ENCODE measurements at regions not wholly inside any gene's neighbourhood (a gene's known extent, or its start where the extent isn't known, plus 50 kb on each side); places are given as distances from the start of the nearest gene placed in this dataset.

DNA sequence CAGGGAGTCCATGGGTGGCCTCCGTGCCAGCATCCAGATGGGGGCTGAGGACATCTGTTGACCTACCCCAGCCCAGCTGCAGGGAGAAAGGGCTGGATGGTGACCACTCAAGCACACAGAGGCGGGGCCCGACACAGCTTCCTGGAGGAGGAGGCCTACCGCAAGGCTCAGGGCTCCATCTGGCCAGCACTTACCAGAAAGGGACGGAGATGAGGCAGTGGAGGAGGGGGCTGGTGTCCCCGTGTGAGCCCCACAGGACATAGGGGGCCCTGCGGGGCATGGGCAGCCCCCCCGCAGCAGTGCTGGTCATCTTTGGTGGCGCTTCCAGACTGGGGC, 147.5 kb upstream of the CIBAR2 start:
- TF ChIP-seq, protein P1, sequence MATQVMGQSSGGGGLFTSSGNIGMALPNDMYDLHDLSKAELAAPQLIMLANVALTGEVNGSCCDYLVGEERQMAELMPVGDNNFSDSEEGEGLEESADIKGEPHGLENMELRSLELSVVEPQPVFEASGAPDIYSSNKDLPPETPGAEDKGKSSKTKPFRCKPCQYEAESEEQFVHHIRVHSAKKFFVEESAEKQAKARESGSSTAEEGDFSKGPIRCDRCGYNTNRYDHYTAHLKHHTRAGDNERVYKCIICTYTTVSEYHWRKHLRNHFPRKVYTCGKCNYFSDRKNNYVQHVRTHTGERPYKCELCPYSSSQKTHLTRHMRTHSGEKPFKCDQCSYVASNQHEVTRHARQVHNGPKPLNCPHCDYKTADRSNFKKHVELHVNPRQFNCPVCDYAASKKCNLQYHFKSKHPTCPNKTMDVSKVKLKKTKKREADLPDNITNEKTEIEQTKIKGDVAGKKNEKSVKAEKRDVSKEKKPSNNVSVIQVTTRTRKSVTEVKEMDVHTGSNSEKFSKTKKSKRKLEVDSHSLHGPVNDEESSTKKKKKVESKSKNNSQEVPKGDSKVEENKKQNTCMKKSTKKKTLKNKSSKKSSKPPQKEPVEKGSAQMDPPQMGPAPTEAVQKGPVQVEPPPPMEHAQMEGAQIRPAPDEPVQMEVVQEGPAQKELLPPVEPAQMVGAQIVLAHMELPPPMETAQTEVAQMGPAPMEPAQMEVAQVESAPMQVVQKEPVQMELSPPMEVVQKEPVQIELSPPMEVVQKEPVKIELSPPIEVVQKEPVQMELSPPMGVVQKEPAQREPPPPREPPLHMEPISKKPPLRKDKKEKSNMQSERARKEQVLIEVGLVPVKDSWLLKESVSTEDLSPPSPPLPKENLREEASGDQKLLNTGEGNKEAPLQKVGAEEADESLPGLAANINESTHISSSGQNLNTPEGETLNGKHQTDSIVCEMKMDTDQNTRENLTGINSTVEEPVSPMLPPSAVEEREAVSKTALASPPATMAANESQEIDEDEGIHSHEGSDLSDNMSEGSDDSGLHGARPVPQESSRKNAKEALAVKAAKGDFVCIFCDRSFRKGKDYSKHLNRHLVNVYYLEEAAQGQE (IDR thresholded peaks at IDR 0.05; ENCODE audit: borderline replicate concordance) = no peak
- no peak for TF ChIP-seq CTCF (IDR thresholded peaks at IDR 0.05; ENCODE audit: poor library complexity, severe bottlenecking)
- no peak for TF ChIP-seq TAF1 (IDR thresholded peaks at IDR 0.05; ENCODE audit: low read depth)
- no peak for TF ChIP-seq POLR2AphosphoS5 (IDR thresholded peaks at IDR 0.05)
- TF ChIP-seq EP300 (conservative IDR thresholded peaks at IDR 0.05; ENCODE audit: poor library complexity, severe bottlenecking) = no peak
- TF ChIP-seq EZH2 (IDR thresholded peaks at IDR 0.05; ENCODE audit: borderline replicate concordance, insufficient read depth, low read length, poor library complexity, severe bottlenecking) = no peak
